SK-N-SH treated with all-trans-retinoic acid at 6 μM for 48 hours (cell line): ENCODE measurements at regions not wholly inside any gene's neighbourhood (a gene's known extent, or its start where the extent isn't known, plus 50 kb on each side); places are given as distances from the start of the nearest gene placed in this dataset.

ENCODE experiments used
- ARNTL ChIP-seq: fragments of 450-650 bp; formaldehyde crosslinking; IDR thresholded peaks from 2 replicates; pipeline ENCODE4 v1.5.0; 2020; ENCODE audit warnings: low read depth, mild to moderate bottlenecking, moderate library complexity, borderline replicate concordance
- CREB5 ChIP-seq: fragments of 250-450 bp; sonication (Bioruptor Pico); IDR thresholded peaks from 2 replicates; pipeline ENCODE4 v1.5.1; 2020; ENCODE audit warnings: low read depth, mild to moderate bottlenecking, moderate library complexity
- CSDC2 ChIP-seq: fragments of 250-450 bp; sonication (Bioruptor Pico); IDR thresholded peaks from 2 replicates; pipeline ENCODE4 v1.5.0; 2020; ENCODE audit warnings: mild to moderate bottlenecking, moderate library complexity
- PATZ1 ChIP-seq: fragments of 250-450 bp; sonication (Bioruptor Pico); IDR thresholded peaks from 2 replicates; pipeline ENCODE4 v1.8.0; 2020; ENCODE audit warnings: mild to moderate bottlenecking, moderate library complexity, borderline replicate concordance
- RARB ChIP-seq: fragments of 250-450 bp; sonication (Bioruptor Pico); IDR thresholded peaks from 2 replicates; pipeline ENCODE4 v1.8.0; 2021; ENCODE audit warnings: mild to moderate bottlenecking, moderate library complexity
- TCF4 ChIP-seq: fragments of 250-450 bp; sonication (Bioruptor Pico); IDR thresholded peaks from 2 replicates; pipeline ENCODE4 v1.8.0; 2021; ENCODE audit warnings: mild to moderate bottlenecking, moderate library complexity, borderline replicate concordance
- TOX ChIP-seq: fragments of 250-450 bp; sonication (Bioruptor Pico); IDR thresholded peaks from 2 replicates; pipeline ENCODE4 v1.8.0; 2021; ENCODE audit warnings: mild to moderate bottlenecking, moderate library complexity, borderline replicate concordance
- ZC3H10 ChIP-seq: fragments of 250-450 bp; sonication (Bioruptor Pico); IDR thresholded peaks from 2 replicates; pipeline ENCODE4 v1.5.1; 2021; ENCODE audit warnings: mild to moderate bottlenecking, moderate library complexity
- ZFP30 ChIP-seq: fragments of 450-650 bp; formaldehyde crosslinking; IDR thresholded peaks from 2 replicates; pipeline ENCODE4 v1.5.0; 2022; ENCODE audit warnings: mild to moderate bottlenecking, moderate library complexity
- ZNF8 ChIP-seq: fragments of 450-650 bp; formaldehyde crosslinking; IDR thresholded peaks from 2 replicates; pipeline ENCODE4 v1.5.0; 2020; ENCODE audit warnings: mild to moderate bottlenecking, moderate library complexity

- TF ChIP-seq ARNTL (CRISPR knock-in tag), result no peak
- no peak for TF ChIP-seq PATZ1
- TF ChIP-seq ZNF8 (CRISPR knock-in tag), result no peak
- TF ChIP-seq TOX (CRISPR knock-in tag), result no peak
- no peak for TF ChIP-seq ZC3H10 (CRISPR knock-in tag)
- no peak for TF ChIP-seq CREB5 (CRISPR knock-in tag)
- TF ChIP-seq RARB, result no peak
- no peak for TF ChIP-seq ZFP30 (CRISPR knock-in tag)
- TF ChIP-seq TCF4 (CRISPR knock-in tag), result no peak
- no peak for TF ChIP-seq CSDC2
Measured at GRCh38 chr9:120152295-120152694, 427.7 kb downstream of the CDK5RAP2 start.
